Activated CD8-positive, alpha-beta memory T cell treated with anti-CD3 and anti-CD28 coated beads, Interleukin-2, amount 10 ng/mL, durations not matched to agents 7 days and 5 days (primary cell): ENCODE measurements at regions not wholly inside any gene's neighbourhood (a gene's known extent, or its start where the extent isn't known, plus 50 kb on each side); places are given as distances from the start of the nearest gene placed in this dataset.
A peak's percentile ranks its signal among the peaks of the same experiment; 100 is the strongest.

Experiments
- ATAC-seq: fragments of 150-1000 bp; cut with Tn5 transposase; one replicate; pipeline ENCODE4 v1.10.0; 2021; ENCODE audit warnings: moderate library complexity
- CTCF ChIA-PET: fragments of 350-600 bp; sonication (Branson Sonifier 250); formaldehyde crosslinking; loops from one replicate; lab custom pipeline; 2021; ENCODE audit warnings: antibody characterized with exemption; lab: Charles Lee
- DNase-seq: peaks from one replicate; pipeline ENCODE4 v3.0.0-alpha.2; 2020
- H3K27ac Mint-ChIP-seq: one replicate; pipeline ENCODE4 v1.8.0; 2021; ENCODE audit warnings: mild to moderate bottlenecking, mixed read lengths
- H3K27me3 Mint-ChIP-seq: one replicate; pipeline ENCODE4 v1.8.0; 2021; ENCODE audit warnings: mixed read lengths
- H3K36me3 Mint-ChIP-seq: one replicate; pipeline ENCODE4 v1.8.0; 2021; ENCODE audit warnings: mild to moderate bottlenecking, mixed read lengths
- H3K4me1 Mint-ChIP-seq: one replicate; pipeline ENCODE4 v1.8.0; 2021; ENCODE audit warnings: mixed read lengths
- H3K4me3 Mint-ChIP-seq: one replicate; pipeline ENCODE4 v1.8.0; 2021; ENCODE audit warnings: mild to moderate bottlenecking, moderate library complexity, mixed read lengths
- H3K9me3 Mint-ChIP-seq: one replicate; pipeline ENCODE4 v1.8.0; 2022; ENCODE audit warnings: low read depth, mixed read lengths

- Mint-ChIP-seq H3K4me1 (no peaks in the 10 kb centered on the region), H3K4me3 (no peak overlapping the region), H3K27me3 (peaks cover 25% of the 10 kb centered on the region), H3K36me3 (no peaks in the 10 kb centered on the region), H3K27ac (no peak overlapping the region), H3K9me3 (no peaks in the 10 kb centered on the region)
- DNase-seq (no peak), ATAC-seq (no peak)
- CTCF ChIA-PET = no interaction called here
These were observed 92.7 kb upstream of the SLC7A1 start for GRCh38 chr13:29688193-29688592.

GRCh38 chr13:29684441-29684840 is 89.0 kb upstream of the SLC7A1 start:
- CTCF ChIA-PET = no interaction called here
- Mint-ChIP-seq H3K36me3 (no peaks in the 10 kb centered on the region), H3K9me3 (no peaks in the 10 kb centered on the region), H3K27ac (no peak overlapping the region), H3K27me3 (peaks cover 27% of the 10 kb centered on the region), H3K4me3 (no peak overlapping the region), H3K4me1 (no peaks in the 10 kb centered on the region)
- no peak for ATAC-seq
- no peak for DNase-seq

GRCh38 chr13:29683041-29683440 is 87.6 kb upstream of the SLC7A1 start:
- Mint-ChIP-seq H3K36me3 (no peaks in the 10 kb centered on the region), H3K9me3 (no peaks in the 10 kb centered on the region), H3K4me3 (no peak overlapping the region), H3K27me3 (peaks cover 22% of the 10 kb centered on the region), H3K4me1 (no peaks in the 10 kb centered on the region), H3K27ac (no peak overlapping the region)
- no peak for ATAC-seq
- CTCF ChIA-PET = interaction anchor here (1.0 kb wide), 2 partner anchors 22 to 188 kb away, joined by 3 read pairs; no protein-coding TSS in a partner anchor
- DNase-seq = no peak

GRCh38 chr13:29681864-29682263 is 86.4 kb upstream of the SLC7A1 start:
- Mint-ChIP-seq H3K9me3 (no peaks in the 10 kb centered on the region), H3K27ac (no peak overlapping the region), H3K36me3 (no peaks in the 10 kb centered on the region), H3K27me3 (peaks cover 22% of the 10 kb centered on the region), H3K4me3 (no peak overlapping the region), H3K4me1 (no peaks in the 10 kb centered on the region)
- no peak for DNase-seq
- no peak for ATAC-seq
- CTCF ChIA-PET = interaction anchor here (0.6 kb wide), 1 partner anchor 311 kb away, joined by 3 read pairs; no protein-coding TSS in a partner anchor

- Mint-ChIP-seq H3K9me3 (no peaks in the 10 kb centered on the region), H3K4me1 (no peaks in the 10 kb centered on the region), H3K27ac (no peak overlapping the region), H3K36me3 (no peaks in the 10 kb centered on the region), H3K4me3 (no peak overlapping the region), H3K27me3 (peaks cover 20% of the 10 kb centered on the region)
- CTCF ChIA-PET = no interaction called here
- DNase-seq (no peak), ATAC-seq (no peak)
These were observed 84.0 kb upstream of the SLC7A1 start for GRCh38 chr13:29679396-29680053.

GRCh38 chr13:29677627-29678026 is 82.1 kb upstream of the SLC7A1 start:
- no peak overlapping the region for H3K27ac Mint-ChIP-seq
- H3K27me3 Mint-ChIP-seq = peaks cover 22% of the 10 kb centered on the region
- no peaks in the 10 kb centered on the region for H3K36me3 Mint-ChIP-seq
- DNase-seq (no peak), ATAC-seq (no peak)
- CTCF ChIA-PET = no interaction called here
- no peak overlapping the region for H3K4me3 Mint-ChIP-seq
- no peaks in the 10 kb centered on the region for H3K4me1 Mint-ChIP-seq
- no peaks in the 10 kb centered on the region for H3K9me3 Mint-ChIP-seq

- no peak overlapping the region for H3K27ac Mint-ChIP-seq
- H3K27me3 Mint-ChIP-seq = peaks cover 20% of the 10 kb centered on the region
- CTCF ChIA-PET = no interaction called here
- H3K36me3 Mint-ChIP-seq = no peaks in the 10 kb centered on the region
- H3K9me3 Mint-ChIP-seq = no peaks in the 10 kb centered on the region
- H3K4me3 Mint-ChIP-seq = no peak overlapping the region
- ATAC-seq (no peak), DNase-seq (no peak)
- no peaks in the 10 kb centered on the region for H3K4me1 Mint-ChIP-seq
These were observed 81.5 kb upstream of the SLC7A1 start for GRCh38 chr13:29676941-29677452.

- ATAC-seq = no peak
- CTCF ChIA-PET = no interaction called here
These were observed 81.0 kb upstream of the SLC7A1 start for GRCh38 chr13:29676535-29676934.

GRCh38 chr13:29674532-29674931 is 79.0 kb upstream of the SLC7A1 start:
- ATAC-seq (no peak), DNase-seq (no peak)
- H3K36me3 Mint-ChIP-seq = no peaks in the 10 kb centered on the region
- H3K4me3 Mint-ChIP-seq = no peak overlapping the region
- H3K27ac Mint-ChIP-seq = no peak overlapping the region
- H3K9me3 Mint-ChIP-seq = no peaks in the 10 kb centered on the region
- H3K27me3 Mint-ChIP-seq = peaks cover 13% of the 10 kb centered on the region
- CTCF ChIA-PET = no interaction called here
- H3K4me1 Mint-ChIP-seq = no peaks in the 10 kb centered on the region

More at GRCh38 chr13:29676535-29676934, 81.0 kb upstream of the SLC7A1 start:
- Mint-ChIP-seq H3K36me3 (no peaks in the 10 kb centered on the region), H3K4me3 (no peak overlapping the region), H3K4me1 (no peaks in the 10 kb centered on the region), H3K9me3 (no peaks in the 10 kb centered on the region), H3K27me3 (peaks cover 17% of the 10 kb centered on the region), H3K27ac (no peak overlapping the region)
- no peak for DNase-seq

GRCh38 chr13:29664591-29664990 is 69.1 kb upstream of the SLC7A1 start:
- Mint-ChIP-seq H3K27ac (no peak overlapping the region), H3K4me3 (no peak overlapping the region), H3K4me1 (no peaks in the 10 kb centered on the region), H3K36me3 (peaks cover 2% of the 10 kb centered on the region), H3K27me3 (peaks cover 41% of the 10 kb centered on the region), H3K9me3 (peaks cover 7% of the 10 kb centered on the region)
- CTCF ChIA-PET = no interaction called here
- DNase-seq (no peak), ATAC-seq (no peak)

- Mint-ChIP-seq H3K36me3 (no peaks in the 10 kb centered on the region), H3K4me3 (no peak overlapping the region), H3K4me1 (no peaks in the 10 kb centered on the region), H3K27me3 (peaks cover 2% of the 10 kb centered on the region), H3K9me3 (peaks cover 9% of the 10 kb centered on the region), H3K27ac (no peak overlapping the region)
- ATAC-seq (no peak), DNase-seq (no peak)
- CTCF ChIA-PET = no interaction called here
These were observed 59.5 kb upstream of the SLC7A1 start for GRCh38 chr13:29654843-29655547.

- ATAC-seq (no peak), DNase-seq (no peak)
- Mint-ChIP-seq H3K36me3 (no peaks in the 10 kb centered on the region), H3K9me3 (peaks cover 6% of the 10 kb centered on the region), H3K27me3 (no peaks in the 10 kb centered on the region), H3K4me3 (no peak overlapping the region), H3K4me1 (no peaks in the 10 kb centered on the region), H3K27ac (no peak overlapping the region)
- CTCF ChIA-PET = no interaction called here
These were observed 58.9 kb upstream of the SLC7A1 start for GRCh38 chr13:29654384-29654783.

- DNase-seq (no peak), ATAC-seq (no peak)
- peak overlapping the region; percentile 74 for H3K27ac Mint-ChIP-seq
- H3K36me3 Mint-ChIP-seq = peaks cover 5% of the 10 kb centered on the region
- CTCF ChIA-PET = no interaction called here
- H3K27me3 Mint-ChIP-seq = no peaks in the 10 kb centered on the region
- no peaks in the 10 kb centered on the region for H3K9me3 Mint-ChIP-seq
- H3K4me3 Mint-ChIP-seq = peak overlapping the region; percentile 60
- peaks cover 10% of the 10 kb centered on the region for H3K4me1 Mint-ChIP-seq
These were observed 53.3 kb upstream of the SLC7A1 start for GRCh38 chr13:29648760-29649159.
